AG08396 (cell line): ENCODE measurements at regions not wholly inside any gene's neighbourhood (a gene's known extent, or its start where the extent isn't known, plus 50 kb on each side); places are given as distances from the start of the nearest gene placed in this dataset.

ENCODE experiments used
- DNase-seq: peaks from one replicate; pipeline ENCODE4 v3.0.0; 2012; ENCODE audit warnings: low spot score, mixed read lengths

DNA sequence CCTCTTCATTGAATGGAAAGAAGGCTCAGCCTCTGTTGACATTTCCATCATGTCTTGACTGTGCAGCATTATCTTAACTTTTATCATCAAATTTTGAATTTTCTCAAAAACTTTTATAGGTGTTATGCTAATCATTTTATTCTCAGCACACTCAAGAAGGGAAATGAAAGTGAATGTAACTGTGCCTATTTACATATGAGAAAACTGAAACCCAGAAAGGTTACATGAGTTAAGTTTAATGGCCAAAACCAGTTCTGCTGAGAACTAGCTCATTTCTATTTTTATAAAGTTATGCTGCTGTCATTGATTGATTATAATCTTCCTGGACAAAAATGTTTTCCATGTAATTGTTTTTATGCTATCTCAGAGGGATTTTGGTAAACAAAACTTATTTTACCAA is 618.8 kb upstream of the NRXN1 start:
- no peak for DNase-seq

DNA sequence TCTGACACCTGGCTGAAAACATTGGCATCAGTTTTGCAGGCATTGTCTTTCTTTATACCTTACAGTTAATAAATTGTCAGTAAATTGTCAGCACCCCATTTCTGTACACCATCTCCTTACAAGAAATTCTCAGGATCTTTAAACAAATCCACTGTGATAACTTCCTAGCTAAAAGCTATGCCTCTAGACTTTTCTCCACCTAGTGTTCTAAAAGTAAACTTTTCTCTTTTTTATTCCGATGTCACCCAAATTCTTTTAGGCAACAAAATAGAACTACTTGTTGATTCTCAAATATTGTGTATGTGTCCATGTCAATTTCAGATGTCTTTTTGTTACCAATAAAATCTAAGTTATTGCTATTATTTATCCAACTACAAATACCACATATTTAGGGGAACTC is 617.4 kb upstream of the NRXN1 start:
- DNase-seq, result no peak

DNA sequence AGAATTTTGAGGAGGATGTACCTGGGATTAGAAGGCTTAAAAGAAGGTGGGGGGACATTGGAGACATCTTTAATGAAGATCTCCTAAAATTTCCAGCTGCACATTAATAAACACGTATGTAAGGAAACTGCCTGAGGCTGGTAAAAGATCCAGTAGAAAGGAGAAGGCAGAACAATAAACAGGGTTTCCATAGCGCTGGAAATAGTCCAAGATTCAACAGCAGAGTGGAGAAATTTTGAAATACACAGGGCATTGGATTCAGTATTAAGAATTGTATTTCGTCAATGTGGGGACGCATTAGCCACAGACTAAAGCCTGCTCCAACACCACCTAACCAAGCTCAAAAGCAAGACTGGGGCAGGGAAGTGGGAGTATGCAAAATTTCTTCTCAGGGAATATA is 606.9 kb upstream of the NRXN1 start:
- no peak for DNase-seq

DNA sequence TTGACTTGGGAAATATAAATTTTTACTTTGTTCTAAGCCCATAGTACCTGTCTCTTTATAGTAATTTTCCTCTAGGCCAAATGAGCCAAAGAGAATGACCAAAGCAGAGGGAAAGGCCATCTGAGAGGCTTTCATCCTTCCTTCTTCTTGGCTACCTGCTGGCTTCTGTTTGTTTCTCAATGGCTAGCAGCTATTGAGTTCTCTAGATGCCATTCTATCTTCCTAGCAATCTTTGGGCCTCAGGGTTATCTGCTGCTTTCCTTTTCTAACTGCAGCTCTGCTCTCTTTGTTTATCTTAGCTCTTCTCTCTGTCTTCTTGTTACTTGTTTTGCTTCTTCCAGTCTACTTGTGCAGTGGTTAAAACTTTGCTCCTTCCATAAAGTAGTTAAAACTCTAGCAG is 601.1 kb upstream of the NRXN1 start:
- DNase-seq, result no peak

DNA sequence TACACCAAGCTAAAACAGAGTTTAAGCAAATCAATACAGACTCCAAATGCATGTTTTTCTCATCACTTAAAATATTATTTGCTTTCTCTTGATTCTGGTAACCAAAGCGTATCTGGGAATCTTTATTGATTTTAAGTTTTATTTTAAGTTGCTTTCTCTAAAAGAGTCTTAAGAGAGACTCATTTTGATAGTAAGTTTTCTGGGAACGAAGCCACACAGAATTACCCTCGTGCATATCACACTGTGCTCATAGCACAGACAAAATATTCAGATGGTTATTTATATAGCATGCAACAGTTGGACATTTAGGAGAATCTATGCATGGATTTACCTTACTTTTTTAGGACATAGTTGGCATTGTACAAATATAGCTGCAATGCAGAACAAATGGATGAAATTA is 597.5 kb upstream of the NRXN1 start:
- no peak for DNase-seq

DNA sequence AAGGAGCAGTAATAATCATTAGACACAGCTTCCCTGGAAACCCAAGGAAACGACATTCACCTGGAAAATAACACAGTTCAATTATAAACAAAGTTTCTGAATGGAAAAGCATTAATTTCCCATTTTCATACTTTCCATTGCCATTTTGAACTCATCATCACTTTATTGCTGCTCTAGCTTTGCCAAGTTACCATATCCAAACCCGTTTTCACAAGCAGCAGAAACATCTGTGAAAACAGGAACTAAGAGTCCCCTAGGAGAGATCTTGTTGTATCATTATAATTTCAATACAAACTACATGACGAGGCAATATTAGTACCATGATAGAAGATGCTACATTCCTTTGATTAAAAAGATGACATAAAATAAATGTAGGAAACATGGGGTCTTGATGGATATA is 597.0 kb upstream of the NRXN1 start:
- DNase-seq, result no peak

DNA sequence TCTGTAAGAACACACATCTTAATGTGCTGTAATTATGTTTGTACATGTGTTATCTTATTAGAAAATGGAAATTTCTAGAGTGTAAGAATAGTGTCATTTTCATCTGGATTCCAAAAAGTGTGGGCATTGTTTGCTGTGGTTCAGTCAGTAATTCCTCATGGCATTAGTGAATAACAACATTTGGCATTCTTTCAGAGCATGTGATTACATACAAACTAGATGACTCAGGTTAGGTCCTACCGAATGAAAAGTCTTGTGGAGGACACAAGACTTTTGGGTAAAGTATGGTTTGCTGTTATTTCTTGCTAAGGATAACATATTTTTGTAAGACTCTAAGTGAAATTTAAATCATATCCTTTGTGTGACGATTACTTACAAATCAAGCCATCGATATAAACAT is 593.1 kb upstream of the NRXN1 start:
- no peak for DNase-seq

DNA sequence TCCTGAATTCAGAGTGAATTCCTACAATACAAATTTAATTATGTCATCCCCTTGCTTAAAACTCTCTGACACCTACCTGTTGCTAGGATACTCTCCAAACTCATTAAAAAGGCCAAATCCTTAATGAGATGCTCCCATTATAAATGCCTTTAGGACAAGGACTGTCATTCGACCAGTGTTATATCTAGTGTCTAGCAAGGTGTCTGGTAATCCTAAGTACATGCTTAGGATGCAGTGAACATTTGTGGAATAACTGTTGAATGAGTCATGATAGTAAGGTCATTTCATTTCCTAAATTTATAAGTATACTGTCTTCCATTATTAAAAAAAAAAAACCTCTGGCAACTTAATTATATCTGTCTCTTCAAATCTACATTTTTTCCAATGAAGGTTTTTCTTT is 588.9 kb upstream of the NRXN1 start:
- no peak for DNase-seq

DNA sequence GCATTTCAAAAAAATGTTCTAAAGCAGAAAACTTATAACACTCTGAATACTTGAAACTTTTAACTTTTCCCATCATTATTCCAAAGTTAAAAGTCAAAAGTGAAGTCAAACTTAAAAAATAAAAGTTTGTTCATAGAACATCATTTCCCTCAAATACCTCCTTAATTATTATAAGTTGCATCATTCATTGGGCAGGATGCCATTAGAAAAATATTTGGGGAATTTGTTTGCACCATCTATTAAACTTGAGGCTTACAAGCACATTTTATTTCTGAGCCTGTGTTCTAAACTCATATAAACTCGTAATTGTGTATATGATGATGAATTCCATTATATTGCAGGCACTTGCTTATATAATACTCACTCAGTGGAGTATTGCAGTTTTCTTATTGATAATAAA is 588.0 kb upstream of the NRXN1 start:
- no peak for DNase-seq

DNA sequence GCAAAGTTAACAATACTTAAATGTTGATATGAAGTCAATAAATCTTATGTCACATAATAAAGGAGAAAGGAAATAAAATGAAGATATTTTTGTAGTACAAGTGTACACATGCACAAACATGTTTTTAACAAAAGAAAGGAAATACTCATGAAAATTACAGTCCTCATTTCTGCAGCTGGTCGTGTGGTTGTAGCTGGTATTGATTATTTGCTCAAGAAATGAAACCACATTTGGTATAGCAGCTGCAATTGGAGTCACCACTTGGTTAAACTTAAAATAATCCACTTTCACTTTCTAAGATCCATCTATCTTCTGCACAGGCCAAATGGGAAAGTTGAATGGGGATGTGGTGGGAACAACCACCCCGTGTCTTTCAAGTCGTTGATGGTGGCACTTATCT is 580.5 kb upstream of the NRXN1 start:
- DNase-seq, result no peak

DNA sequence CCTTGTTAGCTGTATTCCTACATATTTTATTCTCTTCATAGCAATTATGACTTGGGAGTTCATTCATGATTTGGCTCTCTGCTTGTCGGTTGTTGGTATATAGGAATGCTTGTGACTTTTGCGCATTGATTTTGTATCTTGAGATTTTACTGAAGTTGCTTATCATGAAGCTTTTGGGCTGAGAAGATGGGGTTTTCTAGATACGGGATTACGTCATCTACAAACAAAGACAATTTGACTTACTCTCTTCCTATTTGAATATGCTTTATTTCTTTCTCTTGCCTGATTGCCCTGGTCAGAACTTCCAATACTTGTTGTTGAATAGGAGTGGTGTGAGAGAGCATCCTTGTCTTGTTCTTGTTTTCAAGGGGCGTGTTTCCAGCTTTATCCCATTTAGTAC is 569.8 kb upstream of the NRXN1 start:
- no peak for DNase-seq

DNA sequence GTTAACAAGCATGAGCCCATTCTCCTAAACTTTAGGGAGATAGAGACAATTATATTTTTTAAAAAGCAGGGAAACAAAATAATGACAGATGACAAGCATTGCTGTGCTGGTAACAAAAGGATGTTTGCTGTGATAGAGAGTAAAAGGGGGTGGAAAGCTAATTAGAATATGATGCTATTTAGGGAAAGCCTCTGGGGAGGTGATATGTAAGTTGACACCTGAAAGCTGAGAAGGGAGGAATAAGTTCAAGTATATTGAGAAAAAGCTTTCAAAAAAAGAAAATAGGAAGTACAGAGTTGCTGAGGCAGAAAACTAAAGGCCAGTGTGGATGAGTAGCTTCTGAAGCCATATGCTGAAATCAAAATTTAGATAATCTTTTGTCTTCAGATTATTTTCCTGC is 565.2 kb upstream of the NRXN1 start:
- no peak for DNase-seq

DNA sequence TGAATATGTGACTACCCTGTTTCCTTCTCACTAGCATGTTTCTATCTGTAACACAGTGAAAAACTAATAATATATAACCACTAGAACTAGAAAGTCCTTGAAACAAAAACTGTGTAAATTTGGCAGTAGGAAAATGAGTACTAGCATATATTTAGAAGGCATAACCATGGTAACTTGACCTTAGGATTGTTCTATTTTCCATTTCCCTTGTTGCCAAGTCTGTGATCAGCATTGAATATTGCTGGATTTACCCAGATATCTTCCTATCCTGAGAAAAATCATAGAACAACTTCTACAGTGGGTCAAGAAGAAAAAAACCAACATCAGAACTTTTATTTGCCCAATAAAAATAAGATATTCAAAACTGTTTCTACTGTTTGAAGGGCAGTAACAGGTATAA is 563.9 kb upstream of the NRXN1 start:
- no peak for DNase-seq

DNA sequence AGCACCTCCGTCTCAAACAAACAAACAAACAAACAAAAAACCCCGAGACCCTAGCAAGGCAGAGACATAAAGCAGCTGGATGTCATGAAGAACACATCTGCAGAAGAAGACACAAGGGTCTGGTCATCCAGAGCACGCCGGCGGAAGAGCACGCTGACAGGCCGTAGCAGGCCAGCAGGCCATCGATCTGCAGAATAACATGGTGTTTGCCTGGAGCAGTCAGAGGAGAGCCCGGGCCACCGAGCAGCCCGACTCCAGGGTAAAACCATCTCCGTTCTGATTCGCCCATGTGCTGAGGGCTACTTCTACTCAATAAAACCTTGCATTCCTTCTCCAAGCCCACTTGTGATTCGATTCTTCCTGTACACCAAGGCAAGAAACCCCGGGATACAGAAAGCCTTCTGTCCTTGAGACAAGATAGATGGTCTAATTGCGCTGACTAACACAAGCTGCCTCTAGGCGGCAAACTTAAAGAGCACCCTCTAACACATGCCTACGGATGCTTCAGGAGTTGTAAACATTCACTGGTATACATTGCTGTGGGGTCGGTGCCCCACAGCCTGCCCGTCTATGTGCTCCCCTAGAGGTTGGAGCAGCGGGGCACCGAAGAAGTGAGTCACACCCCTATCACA is 549.8 kb upstream of the NRXN1 start:
- DNase-seq, result no peak

DNA sequence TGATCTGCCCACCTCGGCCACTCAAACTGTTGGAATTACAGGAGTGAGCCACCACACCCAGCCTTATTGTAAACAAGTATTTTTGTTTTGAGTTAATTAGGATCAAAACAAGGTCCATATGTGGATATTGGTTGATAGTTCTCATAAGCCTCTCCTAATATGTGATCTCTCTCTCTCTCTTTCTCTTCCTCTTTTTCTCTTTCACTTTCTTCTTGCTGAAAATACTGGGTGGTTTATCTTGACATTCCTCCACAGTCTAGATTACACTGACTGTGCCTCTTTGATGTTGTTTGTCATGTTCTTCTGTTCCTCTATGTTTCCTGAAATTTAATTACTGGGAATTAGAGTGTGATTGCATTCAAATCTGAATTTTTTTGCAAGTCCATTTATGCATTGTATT is 547.5 kb upstream of the NRXN1 start:
- DNase-seq, result no peak

DNA sequence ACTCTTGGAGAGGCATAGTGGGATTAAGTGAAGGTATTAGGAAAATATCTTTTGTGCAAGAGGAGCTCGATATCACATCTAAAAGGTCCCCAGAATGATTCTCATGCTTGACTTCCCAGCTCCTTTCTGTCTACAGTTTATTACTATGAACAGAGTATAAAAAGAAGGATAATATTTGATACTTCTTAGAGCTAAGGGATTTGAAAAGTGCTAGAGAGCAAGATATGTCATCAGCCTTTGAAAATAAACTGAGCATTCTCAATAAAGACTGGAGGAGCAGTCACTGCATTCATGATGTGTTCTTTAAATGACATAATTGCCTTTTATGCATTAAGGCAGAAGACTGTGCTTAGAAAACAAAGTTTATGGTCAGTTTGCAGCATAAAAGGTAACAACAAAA is 543.2 kb upstream of the NRXN1 start:
- DNase-seq, result no peak

DNA sequence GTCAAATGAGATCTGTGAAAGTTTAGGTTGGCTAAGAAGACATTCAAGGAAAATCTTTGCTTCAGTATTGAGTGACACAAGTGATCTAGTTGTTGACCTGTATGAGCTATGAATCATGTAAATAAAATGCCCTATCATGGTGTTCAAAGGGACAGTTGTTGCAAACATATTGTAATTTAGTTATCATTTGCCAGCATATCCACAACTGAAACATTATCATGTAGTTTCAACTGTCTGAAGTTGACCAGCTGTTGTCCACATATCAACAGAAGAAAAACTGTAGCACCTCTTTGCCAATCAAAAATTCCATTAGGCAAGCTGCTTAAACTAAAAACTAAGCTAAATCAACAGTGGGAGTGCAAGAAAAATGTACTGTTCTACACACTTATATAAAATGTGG is 527.1 kb upstream of the NRXN1 start:
- no peak for DNase-seq

DNA sequence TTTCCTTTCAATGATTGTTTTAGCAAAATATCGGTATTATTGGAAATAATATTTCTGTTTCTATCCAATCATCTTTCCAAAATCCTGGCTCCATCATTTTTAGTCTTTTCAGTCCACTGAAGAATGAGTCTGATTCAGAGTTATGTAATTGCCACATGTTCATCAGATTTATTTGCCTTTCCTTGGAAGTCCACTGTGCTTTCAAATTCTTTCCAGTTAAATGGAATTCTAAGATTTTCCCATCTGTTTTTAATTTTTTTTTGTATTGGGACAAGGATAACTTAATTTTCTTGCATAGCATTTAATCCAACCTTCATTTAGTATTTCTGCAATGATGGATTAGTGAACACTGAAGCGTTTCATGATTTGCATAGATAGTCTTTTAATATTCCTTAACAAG is 521.5 kb upstream of the NRXN1 start:
- no peak for DNase-seq

DNA sequence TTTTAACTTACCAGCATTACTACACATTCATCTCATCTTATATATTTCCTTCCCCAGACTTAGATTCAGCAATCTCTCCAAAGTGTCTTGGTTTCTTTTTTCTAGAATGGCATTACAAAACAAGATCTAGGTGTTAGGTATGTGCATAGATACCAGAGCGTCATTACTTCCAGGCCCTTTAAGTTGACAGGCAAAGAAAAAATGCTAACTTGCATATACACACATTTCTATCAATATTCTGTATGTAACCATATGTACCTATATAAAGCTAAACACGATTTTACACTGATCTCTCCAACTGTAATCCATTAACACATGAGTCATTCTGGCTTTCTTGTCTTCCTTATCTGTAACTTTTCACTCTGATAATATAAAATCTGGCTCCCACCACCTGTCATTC is 503.8 kb upstream of the NRXN1 start:
- DNase-seq, result no peak

DNA sequence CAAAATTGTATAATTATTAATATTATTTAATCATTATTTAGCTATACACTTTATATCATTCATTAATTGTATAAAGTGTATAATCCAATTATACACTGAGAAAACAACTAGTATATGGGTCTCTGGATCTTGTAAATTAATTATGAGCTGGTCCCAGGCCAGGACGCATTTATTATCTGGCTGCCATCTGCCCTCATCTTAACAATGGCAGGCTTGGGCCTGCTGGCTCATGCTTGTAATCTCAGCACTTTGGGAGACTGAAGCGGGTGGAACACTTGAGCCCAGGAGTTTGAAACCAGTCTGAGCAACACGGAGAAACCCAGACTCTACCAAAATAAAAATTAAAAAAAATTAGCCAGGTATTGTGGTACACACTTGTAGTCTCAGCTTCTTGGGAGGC is 502.2 kb upstream of the NRXN1 start:
- DNase-seq, result no peak

DNA sequence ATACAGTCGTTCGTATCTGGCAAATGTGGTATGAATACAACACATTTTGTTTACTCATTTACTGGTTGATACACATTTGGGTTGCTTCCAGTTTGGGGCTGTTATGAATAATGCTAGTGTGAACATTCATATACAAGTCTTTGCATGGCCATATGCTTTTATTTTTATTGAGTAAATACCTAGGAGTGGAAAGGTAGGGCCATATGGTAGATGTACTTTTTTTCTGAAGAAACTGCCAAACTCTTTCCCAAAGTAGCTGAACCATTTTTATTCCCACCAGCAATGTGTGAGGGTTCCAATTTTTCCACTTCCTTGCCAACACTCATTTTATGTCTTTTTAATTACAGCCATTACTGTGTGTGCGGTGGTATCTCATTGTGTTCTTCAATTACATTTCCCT is 496.2 kb upstream of the NRXN1 start:
- no peak for DNase-seq

DNA sequence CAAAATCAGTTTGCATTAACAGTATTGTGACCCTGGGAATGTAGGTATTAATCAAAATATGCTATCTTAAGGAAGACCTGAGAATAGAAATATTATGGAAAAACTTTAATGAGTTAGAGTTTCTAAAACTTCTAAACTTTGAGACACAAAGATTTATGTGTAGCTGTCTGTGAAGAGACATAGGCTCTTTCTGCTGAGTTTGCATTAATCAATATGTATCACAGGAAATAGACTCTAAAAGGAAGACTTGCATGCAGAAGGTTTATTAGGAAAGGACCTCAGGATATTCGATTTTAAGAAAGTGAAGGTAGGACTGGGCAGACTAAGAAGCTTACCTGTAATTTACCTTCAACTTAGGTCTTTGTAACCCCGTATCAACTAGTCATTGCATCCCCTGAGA is 494.8 kb upstream of the NRXN1 start:
- no peak for DNase-seq

DNA sequence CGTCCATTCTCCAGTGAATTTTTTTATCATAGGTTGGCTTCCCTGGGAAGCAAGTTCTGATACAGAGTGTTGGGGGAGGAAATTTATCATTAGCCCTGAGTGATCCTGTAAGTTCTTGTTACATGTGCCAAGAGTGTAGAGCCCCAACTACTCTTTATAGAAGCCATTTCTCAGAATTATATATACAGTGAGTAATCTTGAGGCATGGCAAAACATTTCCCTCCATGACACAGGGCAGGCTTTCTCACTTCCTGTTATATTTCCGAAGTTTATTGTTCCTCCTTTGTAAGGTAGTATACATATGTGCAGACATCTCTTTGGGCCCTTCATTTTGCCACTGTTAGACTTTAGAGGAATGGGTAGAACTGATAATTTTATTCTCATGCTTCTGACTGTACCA is 484.7 kb upstream of the NRXN1 start:
- DNase-seq, result no peak

DNA sequence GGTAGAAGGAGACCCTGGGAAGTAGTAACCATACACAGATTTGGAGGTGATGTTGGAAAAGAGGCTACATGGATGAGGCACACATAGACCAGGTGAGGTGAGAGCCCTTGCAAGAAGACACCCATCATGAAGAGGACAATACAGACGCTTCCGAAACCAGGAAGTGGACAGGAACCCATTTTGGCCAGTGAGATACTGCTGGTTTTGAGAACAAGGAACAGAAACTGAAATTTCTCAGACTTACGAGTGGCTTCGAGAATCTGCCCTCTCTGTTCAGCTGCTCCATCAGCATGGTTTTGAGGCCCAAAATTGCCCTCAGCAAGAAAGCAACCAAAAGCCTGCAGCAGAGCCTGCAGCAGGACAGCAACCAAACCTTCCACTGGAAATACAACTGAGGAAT is 479.1 kb upstream of the NRXN1 start:
- DNase-seq, result no peak

DNA sequence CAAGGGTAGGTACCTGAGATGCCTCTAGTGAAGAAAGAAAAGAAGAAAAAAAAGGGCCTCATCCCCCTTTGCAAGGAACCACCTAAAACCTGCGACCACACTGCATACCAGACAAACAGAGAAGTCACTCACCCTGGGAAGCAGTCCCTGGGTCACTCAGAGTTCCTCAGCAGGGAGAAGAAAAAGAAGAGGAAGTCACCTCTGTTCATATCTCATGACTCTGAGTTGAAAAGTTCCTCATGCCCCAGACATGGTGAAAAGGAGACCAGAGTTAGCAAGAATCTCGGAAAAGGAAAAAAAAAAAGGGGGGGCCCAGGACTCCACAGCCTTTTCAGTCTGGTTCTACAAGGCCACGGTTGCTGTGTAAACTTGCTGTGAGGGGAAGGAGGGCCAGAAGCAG is 478.4 kb upstream of the NRXN1 start:
- DNase-seq, result no peak
